GM12891 (cell line): ENCODE measurements at regions not wholly inside any gene's neighbourhood (a gene's known extent, or its start where the extent isn't known, plus 50 kb on each side); places are given as distances from the start of the nearest gene placed in this dataset.

Experiments used
- POLR2A ChIP-seq: IDR thresholded peaks from 2 replicates; pipeline ENCODE4 v1.6.1; 2011; ENCODE audit warnings: low read depth, low read length, control low read depth
- POLR2AphosphoS5 ChIP-seq: IDR thresholded peaks from 2 replicates; pipeline ENCODE4 v1.6.1; 2011; ENCODE audit warnings: low read depth, low read length, control low read depth
- POU2F2 ChIP-seq: IDR thresholded peaks from 2 replicates; pipeline ENCODE4 v1.6.1; 2011; ENCODE audit warnings: low read depth, mild to moderate bottlenecking, control low read depth, low read length, moderate library complexity

DNA sequence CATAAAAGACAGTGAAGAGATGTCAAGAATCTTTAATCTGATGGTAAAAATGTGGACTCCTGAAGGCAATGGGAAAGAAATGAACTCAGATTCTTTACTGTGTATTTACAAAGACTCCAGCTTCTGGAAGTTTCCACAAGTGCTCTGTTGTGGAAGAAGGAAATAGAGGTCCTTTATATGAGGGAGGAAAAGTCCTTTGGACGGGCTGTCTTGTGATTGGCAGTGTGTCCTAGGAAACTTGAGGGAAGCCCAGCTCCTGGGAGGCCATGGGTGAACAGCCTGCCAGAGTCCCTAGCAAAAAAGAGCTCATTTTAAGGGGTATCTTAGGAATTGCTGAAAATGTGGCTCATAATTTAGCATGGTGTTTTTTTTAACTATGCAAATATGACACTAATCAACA, 92.0 kb downstream of the RNASET2 start:
- TF ChIP-seq POLR2A: no peak
- no peak for TF ChIP-seq POLR2AphosphoS5
- TF ChIP-seq POU2F2: no peak
